ENCODE measurements at regions not wholly inside any gene's neighbourhood (a gene's known extent, or its start where the extent isn't known, plus 50 kb on each side); places are given as distances from the start of the nearest gene placed in this dataset.

GRCh38 chr3:67898916-67899315 lies 244.5 kb upstream of the SUCLG2 start:
- TF ChIP-seq CTCF (IDR thresholded peaks at IDR 0.05) (no peak), POLR2A (IDR thresholded peaks at IDR 0.05) (no peak)
